ENCODE measurements at regions not wholly inside any gene's neighbourhood (a gene's known extent, or its start where the extent isn't known, plus 50 kb on each side); places are given as distances from the start of the nearest gene placed in this dataset.
"Not testable (repeated sequence)": the region's sequence is repeated elsewhere in the genome, so short reads cannot be mapped to it uniquely, and the experiment has no call there.

- DNase-seq = no peak
Observed at GRCh38 chr6:155628306-155628705, 172.7 kb upstream of the NOX3 start.

- DNase-seq = not testable (repeated sequence)
Observed at GRCh38 chr6:155627722-155628212, 172.1 kb upstream of the NOX3 start.

GRCh38 chr6:155623450-155624178 lies 168.0 kb upstream of the NOX3 start:
- DNase-seq = no peak

GRCh38 chr6:155614606-155615005 lies 159.0 kb upstream of the NOX3 start:
- DNase-seq = no peak

GRCh38 chr6:155611742-155612141 lies 156.1 kb upstream of the NOX3 start:
- DNase-seq = no peak

GRCh38 chr6:155604991-155605390 lies 149.4 kb upstream of the NOX3 start:
- no peak for DNase-seq

- DNase-seq = no peak
Observed at GRCh38 chr6:155599561-155599960, 143.9 kb upstream of the NOX3 start.

- DNase-seq = no peak
Observed at GRCh38 chr6:155599160-155599559, 143.5 kb upstream of the NOX3 start.

GRCh38 chr6:155595284-155595683 lies 139.6 kb upstream of the NOX3 start:
- no peak for DNase-seq

GRCh38 chr6:155591741-155592140 lies 136.1 kb upstream of the NOX3 start:
- DNase-seq = no peak

GRCh38 chr6:155589190-155589589 lies 133.6 kb upstream of the NOX3 start:
- DNase-seq = no peak

GRCh38 chr6:155587817-155588216 lies 132.2 kb upstream of the NOX3 start:
- DNase-seq = no peak

- DNase-seq = no peak
Observed at GRCh38 chr6:155586090-155586489, 130.5 kb upstream of the NOX3 start.

GRCh38 chr6:155584006-155584405 lies 128.4 kb upstream of the NOX3 start:
- DNase-seq = no peak

- DNase-seq = no peak
Observed at GRCh38 chr6:155582016-155582991, 126.7 kb upstream of the NOX3 start.

GRCh38 chr6:155580904-155581303 lies 125.3 kb upstream of the NOX3 start:
- no peak for DNase-seq

- no peak for DNase-seq
Observed at GRCh38 chr6:155578251-155578650, 122.6 kb upstream of the NOX3 start.

GRCh38 chr6:155561966-155562364 lies 106.3 kb upstream of the NOX3 start:
- DNase-seq = no peak

GRCh38 chr6:155561257-155561965 lies 105.8 kb upstream of the NOX3 start:
- DNase-seq = no peak

- DNase-seq = no peak
Observed at GRCh38 chr6:155549928-155550327, 94.3 kb upstream of the NOX3 start.

GRCh38 chr6:155549028-155549798 lies 93.6 kb upstream of the NOX3 start:
- no peak for DNase-seq

- no peak for DNase-seq
Observed at GRCh38 chr6:155548576-155548975, 92.9 kb upstream of the NOX3 start.
